ENCODE measurements at regions not wholly inside any gene's neighbourhood (a gene's known extent, or its start where the extent isn't known, plus 50 kb on each side); places are given as distances from the start of the nearest gene placed in this dataset.

GRCh38 chr2:219752726-219753125 is 125.3 kb downstream of the SLC4A3 start:
- no peak overlapping the region for H3K4me3 ChIP-seq
- no peak overlapping the region for H3K27ac ChIP-seq
- DNase-seq: no peak
- no peaks in the 10 kb centered on the region for H3K36me3 ChIP-seq
- no peaks in the 10 kb centered on the region for H3K4me1 ChIP-seq
- H3K9me3 ChIP-seq: peaks cover 0 to 32% (median 0%) of the 10 kb centered on the region in 8 donors
- no peak for TF ChIP-seq POLR2A (IDR thresholded peaks at IDR 0.05)
- TF ChIP-seq CTCF (IDR thresholded peaks at IDR 0.05 in 8 of 11, conservative IDR thresholded peaks at IDR 0.05 in 3 of 11): no peak
- no peak for TF ChIP-seq POLR2AphosphoS5 (IDR thresholded peaks at IDR 0.05)
- peaks cover 0 to 7% (median 0%) of the 10 kb centered on the region in 7 donors for H3K27me3 ChIP-seq (replicated peaks in 1 of 7)
- 28 to 53% (median 41%) methylated on average over 2 of the region's 2 CpGs for WGBS, 5 donors
- intact Hi-C loops (cut with DNase I; ENCODE audit: low total_unique reads): no loop called here

GRCh38 chr2:219758907-219759680 is 131.7 kb downstream of the SLC4A3 start:
- WGBS, 5 donors: 80 to 85% (median 83%) methylated on average over 3 of the region's 3 CpGs
- H3K4me1 ChIP-seq: no peaks in the 10 kb centered on the region

GRCh38 chr2:219759801-219760200 is 132.4 kb downstream of the SLC4A3 start:
- Histone ChIP-seq H3K9me3 (peaks cover 0 to 26% (median 0%) of the 10 kb centered on the region in 8 donors), H3K4me1 (no peaks in the 10 kb centered on the region), H3K36me3 (no peaks in the 10 kb centered on the region), H3K27ac (no peak overlapping the region), H3K4me3 (no peak overlapping the region), H3K27me3 (replicated peaks in 1 of 7) (peaks cover 0 to 13% (median 0%) of the 10 kb centered on the region in 7 donors)
- TF ChIP-seq POLR2A (IDR thresholded peaks at IDR 0.05): no peak
- no peak for TF ChIP-seq CTCF (IDR thresholded peaks at IDR 0.05 in 8 of 11, conservative IDR thresholded peaks at IDR 0.05 in 3 of 11)
- no peak for TF ChIP-seq POLR2AphosphoS5 (IDR thresholded peaks at IDR 0.05)
- intact Hi-C loops (cut with DNase I; ENCODE audit: low total_unique reads): no loop called here
- no peak for DNase-seq
- WGBS, 5 donors: 75 to 82% (median 81%) methylated on average over 3 of the region's 3 CpGs

More at GRCh38 chr2:219758907-219759680, 131.7 kb downstream of the SLC4A3 start:
- Histone ChIP-seq H3K27me3 (replicated peaks in 1 of 7) (peaks cover 0 to 13% (median 0%) of the 10 kb centered on the region in 7 donors), H3K4me3 (no peak overlapping the region), H3K27ac (no peak overlapping the region), H3K36me3 (no peaks in the 10 kb centered on the region), H3K9me3 (peaks cover 0 to 29% (median 0%) of the 10 kb centered on the region in 8 donors)
- DNase-seq: no peak
- intact Hi-C loops (cut with DNase I; ENCODE audit: low total_unique reads): no loop called here
- TF ChIP-seq CTCF (IDR thresholded peaks at IDR 0.05 in 8 of 11, conservative IDR thresholded peaks at IDR 0.05 in 3 of 11): no peak
- no peak for TF ChIP-seq POLR2AphosphoS5 (IDR thresholded peaks at IDR 0.05)
- TF ChIP-seq POLR2A (IDR thresholded peaks at IDR 0.05): no peak

- intact Hi-C loops (cut with DNase I; ENCODE audit: low total_unique reads): no loop called here
- TF ChIP-seq POLR2A (IDR thresholded peaks at IDR 0.05): no peak
- H3K4me3 ChIP-seq: no peak overlapping the region
- H3K27me3 ChIP-seq (replicated peaks in 1 of 7): peaks cover 0 to 8% (median 0%) of the 10 kb centered on the region in 7 donors
- no peaks in the 10 kb centered on the region for H3K4me1 ChIP-seq
- no peaks in the 10 kb centered on the region for H3K36me3 ChIP-seq
- 50 to 59% (median 54%) methylated on average over 5 of the region's 5 CpGs for WGBS, 5 donors
- H3K27ac ChIP-seq: no peak overlapping the region
- peaks cover 0 to 8% (median 0%) of the 10 kb centered on the region in 8 donors for H3K9me3 ChIP-seq
- DNase-seq: no peak
Measured at GRCh38 chr2:219765231-219765911, 137.9 kb downstream of the SLC4A3 start.
